Endothelial cell (in vitro differentiated cells): ENCODE measurements at regions not wholly inside any gene's neighbourhood (a gene's known extent, or its start where the extent isn't known, plus 50 kb on each side); places are given as distances from the start of the nearest gene placed in this dataset.

Experiments used
- DNase-seq: peaks from one replicate; pipeline ENCODE4 v3.0.0; 2021; ENCODE audit warnings: low spot score
- H3K27ac Mint-ChIP-seq: one replicate; pipeline ENCODE4 v1.8.0; 2021; ENCODE audit warnings: mixed read lengths, inconsistent platforms; ENCODE audit not compliant: unreplicated experiment
- H3K27me3 Mint-ChIP-seq: one replicate; pipeline ENCODE4 v1.8.0; 2021; ENCODE audit warnings: mild to moderate bottlenecking, moderate library complexity, mixed read lengths, inconsistent platforms; ENCODE audit not compliant: unreplicated experiment
- H3K36me3 Mint-ChIP-seq: one replicate; pipeline ENCODE4 v1.8.0; 2021; ENCODE audit warnings: mild to moderate bottlenecking, low read depth, mixed read lengths, inconsistent platforms; ENCODE audit not compliant: unreplicated experiment
- H3K4me1 Mint-ChIP-seq: one replicate; pipeline ENCODE4 v1.8.0; 2021; ENCODE audit warnings: mild to moderate bottlenecking, mixed read lengths, inconsistent platforms; ENCODE audit not compliant: unreplicated experiment
- H3K4me3 Mint-ChIP-seq: one replicate; pipeline ENCODE4 v1.8.0; 2021; ENCODE audit warnings: mild to moderate bottlenecking, mixed read lengths, inconsistent platforms; ENCODE audit not compliant: unreplicated experiment
- H3K9me3 Mint-ChIP-seq: one replicate; pipeline ENCODE4 v1.8.0; 2021; ENCODE audit warnings: mixed read lengths, inconsistent platforms; ENCODE audit not compliant: unreplicated experiment
- TF ChIP-seq, protein P1 (sequence below): fragments of 200-600 bp; sonication (generic); IDR thresholded peaks from one replicate; pipeline ENCODE4 v1.5.0; 2021; ENCODE audit warnings: antibody characterized with exemption; ENCODE audit not compliant: unreplicated experiment

DNA sequence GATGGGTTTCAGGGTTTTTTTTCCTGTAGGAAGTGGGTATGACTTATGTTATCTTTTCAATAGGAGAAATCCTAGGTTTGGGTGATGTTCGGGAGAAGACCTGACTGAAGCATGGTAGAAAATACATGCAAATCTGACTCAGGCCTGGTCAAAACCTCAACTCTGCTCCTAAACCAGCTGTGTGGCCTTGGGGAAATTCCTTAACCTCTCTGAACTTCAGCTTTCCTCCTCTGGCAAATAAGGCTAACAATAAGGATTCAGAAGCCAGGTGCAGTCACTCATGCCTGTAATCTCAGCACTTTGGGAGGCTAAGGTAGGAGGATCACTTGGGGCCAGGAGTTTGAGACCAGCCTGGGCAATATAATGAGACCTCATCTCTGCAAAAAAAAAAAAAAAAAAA is 148.5 kb downstream of the PHETA1 start:
- H3K4me1 Mint-ChIP-seq: peaks cover 28% of the 10 kb centered on the region
- DNase-seq: no peak
- H3K36me3 Mint-ChIP-seq: no peaks in the 10 kb centered on the region
- H3K27ac Mint-ChIP-seq: no peak overlapping the region
- TF ChIP-seq, protein P1, sequence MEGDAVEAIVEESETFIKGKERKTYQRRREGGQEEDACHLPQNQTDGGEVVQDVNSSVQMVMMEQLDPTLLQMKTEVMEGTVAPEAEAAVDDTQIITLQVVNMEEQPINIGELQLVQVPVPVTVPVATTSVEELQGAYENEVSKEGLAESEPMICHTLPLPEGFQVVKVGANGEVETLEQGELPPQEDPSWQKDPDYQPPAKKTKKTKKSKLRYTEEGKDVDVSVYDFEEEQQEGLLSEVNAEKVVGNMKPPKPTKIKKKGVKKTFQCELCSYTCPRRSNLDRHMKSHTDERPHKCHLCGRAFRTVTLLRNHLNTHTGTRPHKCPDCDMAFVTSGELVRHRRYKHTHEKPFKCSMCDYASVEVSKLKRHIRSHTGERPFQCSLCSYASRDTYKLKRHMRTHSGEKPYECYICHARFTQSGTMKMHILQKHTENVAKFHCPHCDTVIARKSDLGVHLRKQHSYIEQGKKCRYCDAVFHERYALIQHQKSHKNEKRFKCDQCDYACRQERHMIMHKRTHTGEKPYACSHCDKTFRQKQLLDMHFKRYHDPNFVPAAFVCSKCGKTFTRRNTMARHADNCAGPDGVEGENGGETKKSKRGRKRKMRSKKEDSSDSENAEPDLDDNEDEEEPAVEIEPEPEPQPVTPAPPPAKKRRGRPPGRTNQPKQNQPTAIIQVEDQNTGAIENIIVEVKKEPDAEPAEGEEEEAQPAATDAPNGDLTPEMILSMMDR: no peak
- H3K9me3 Mint-ChIP-seq: no peaks in the 10 kb centered on the region
- H3K4me3 Mint-ChIP-seq: no peak overlapping the region
- H3K27me3 Mint-ChIP-seq: no peaks in the 10 kb centered on the region

DNA sequence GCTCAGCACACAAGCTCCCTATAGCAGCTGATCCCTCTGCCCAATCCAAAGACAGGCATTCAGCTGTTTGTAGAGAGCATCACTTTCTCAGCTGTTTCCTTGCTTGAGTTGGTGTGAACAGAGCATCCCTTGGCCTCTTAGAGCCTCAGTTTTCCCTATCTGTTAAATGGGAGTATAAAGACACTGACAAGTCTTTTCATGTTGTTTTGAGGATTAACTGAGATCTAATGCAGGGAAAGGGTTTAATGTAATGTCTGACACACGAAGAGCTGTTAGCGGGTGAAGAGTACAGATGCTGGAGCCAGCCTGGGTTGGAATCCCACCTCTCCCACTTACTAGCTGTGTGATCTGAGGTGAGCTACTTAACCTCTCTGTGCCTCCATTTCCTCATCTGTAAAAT is 149.5 kb downstream of the PHETA1 start:
- TF ChIP-seq, protein P1: no peak
- H3K27me3 Mint-ChIP-seq: peaks cover 5% of the 10 kb centered on the region
- H3K4me3 Mint-ChIP-seq: no peak overlapping the region
- H3K36me3 Mint-ChIP-seq: no peaks in the 10 kb centered on the region
- peaks cover 24% of the 10 kb centered on the region for H3K4me1 Mint-ChIP-seq
- H3K27ac Mint-ChIP-seq: no peak overlapping the region
- no peak for DNase-seq
- no peaks in the 10 kb centered on the region for H3K9me3 Mint-ChIP-seq

DNA sequence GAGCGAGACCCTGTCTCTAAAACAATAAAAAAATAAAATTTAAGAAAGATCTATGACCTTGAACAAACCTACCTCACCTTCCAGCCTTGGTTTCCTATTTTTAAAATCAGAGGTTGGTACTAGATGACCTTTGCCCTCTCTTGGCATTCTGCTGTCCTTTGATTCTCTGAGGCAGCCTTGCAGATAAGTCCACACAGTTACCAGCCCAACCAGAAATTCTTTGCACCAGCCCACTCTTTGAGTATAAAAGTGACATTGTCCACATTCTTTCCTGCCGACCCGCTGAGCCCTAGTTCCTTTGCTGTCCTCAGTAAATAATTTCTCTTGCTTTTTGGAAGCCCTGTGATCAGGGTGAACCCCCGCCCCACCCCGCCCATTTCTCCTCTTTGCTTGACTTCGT is 150.4 kb downstream of the PHETA1 start:
- H3K4me3 Mint-ChIP-seq: no peak overlapping the region
- DNase-seq: no peak
- peaks cover 5% of the 10 kb centered on the region for H3K27me3 Mint-ChIP-seq
- no peak overlapping the region for H3K27ac Mint-ChIP-seq
- no peaks in the 10 kb centered on the region for H3K9me3 Mint-ChIP-seq
- H3K36me3 Mint-ChIP-seq: no peaks in the 10 kb centered on the region
- H3K4me1 Mint-ChIP-seq: peaks cover 20% of the 10 kb centered on the region
- TF ChIP-seq, protein P1: no peak

DNA sequence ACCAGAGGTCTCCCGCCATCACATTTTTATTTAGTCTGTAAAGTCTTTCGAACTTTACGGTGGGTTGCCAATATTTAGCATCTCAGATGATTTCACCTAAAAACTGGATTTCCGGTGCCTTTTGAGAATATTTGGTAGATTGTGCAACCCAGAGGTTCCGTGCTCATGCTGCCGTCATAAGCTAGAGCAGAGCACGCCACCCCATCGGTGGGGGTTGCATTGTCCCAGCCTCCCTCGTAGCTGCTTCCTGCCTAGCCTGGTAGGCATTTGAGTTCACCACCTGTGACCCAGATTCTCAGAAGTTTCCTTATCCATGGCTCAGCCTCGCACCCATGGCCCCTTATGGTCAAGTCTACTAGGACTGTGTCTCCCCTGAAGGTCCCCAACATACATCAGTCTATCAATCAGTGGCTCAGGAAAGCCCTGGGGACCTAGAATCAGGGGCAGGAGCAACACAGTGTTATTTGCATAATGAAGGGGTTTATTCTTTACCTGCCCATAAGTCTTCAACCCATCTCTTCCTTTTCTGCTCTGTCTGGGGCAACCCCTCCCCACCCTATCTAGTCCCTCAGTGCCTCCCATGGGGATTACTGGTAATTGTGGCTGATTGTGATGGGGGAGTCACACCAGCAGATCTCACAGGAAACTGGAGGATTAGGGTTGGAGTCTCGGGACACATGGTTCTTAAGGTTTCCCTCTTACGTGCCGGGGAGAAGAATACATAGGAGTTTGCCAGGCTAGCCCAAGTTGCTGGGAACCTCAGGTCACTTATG is 152.3 kb downstream of the PHETA1 start:
- H3K27ac Mint-ChIP-seq: no peak overlapping the region
- H3K27me3 Mint-ChIP-seq: peaks cover 6% of the 10 kb centered on the region
- no peaks in the 10 kb centered on the region for H3K36me3 Mint-ChIP-seq
- DNase-seq: no peak
- H3K4me3 Mint-ChIP-seq: no peak overlapping the region
- TF ChIP-seq, protein P1: no peak
- peaks cover 12% of the 10 kb centered on the region for H3K4me1 Mint-ChIP-seq
- H3K9me3 Mint-ChIP-seq: no peaks in the 10 kb centered on the region

DNA sequence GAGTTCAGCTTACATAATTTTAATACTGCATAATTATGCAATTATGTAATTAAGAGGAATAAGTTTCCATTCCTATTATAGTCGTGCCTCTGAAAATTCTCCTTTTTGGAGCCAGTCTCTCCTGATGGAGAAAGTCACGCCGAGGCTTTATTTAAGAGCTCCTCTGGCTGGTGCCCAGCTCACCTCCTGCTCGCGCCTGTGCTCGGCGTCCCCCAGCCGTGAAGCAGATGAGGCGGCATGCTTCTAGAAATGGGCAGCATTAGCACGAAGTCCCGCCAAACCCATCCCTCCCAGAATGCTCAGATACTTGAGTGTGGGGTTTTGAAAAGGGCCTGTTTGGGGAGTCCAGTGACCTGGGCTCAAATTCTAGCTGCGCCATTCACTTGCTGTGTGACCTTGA is 153.0 kb downstream of the PHETA1 start:
- TF ChIP-seq, protein P1: no peak
- DNase-seq: no peak
- peaks cover 8% of the 10 kb centered on the region for H3K27me3 Mint-ChIP-seq
- H3K27ac Mint-ChIP-seq: no peak overlapping the region
- H3K9me3 Mint-ChIP-seq: no peaks in the 10 kb centered on the region
- peaks cover 8% of the 10 kb centered on the region for H3K4me1 Mint-ChIP-seq
- no peak overlapping the region for H3K4me3 Mint-ChIP-seq
- no peaks in the 10 kb centered on the region for H3K36me3 Mint-ChIP-seq
